Caco-2 (cell line): ENCODE measurements at regions not wholly inside any gene's neighbourhood (a gene's known extent, or its start where the extent isn't known, plus 50 kb on each side); places are given as distances from the start of the nearest gene placed in this dataset.

Source experiments
- BruUV-seq: library from RNA; stranded (reverse); fragments of 400-500 nt; replicated peaks from 2 replicates; lab custom pipeline; 2021; lab: Mats Ljungman, UMichigan
- CTCF ChIA-PET: fragments of 300-600 bp; sonication (Branson Sonifier 250); formaldehyde crosslinking; loops from one replicate; lab custom pipeline; 2022; ENCODE audit warnings: antibody characterized with exemption; lab: Charles Lee
- POLR2A ChIA-PET: fragments of 300-600 bp; sonication (Branson Sonifier 250); formaldehyde crosslinking; loops from one replicate; lab custom pipeline; 2022; ENCODE audit warnings: antibody characterized with exemption; lab: Charles Lee
- DNase-seq, 2 experiments: peaks; one replicate each; pipeline versions ENCODE4 v3.0.0 to v3.0.0-alpha.2; 2020 to 2022
- H3K27me3 ChIP-seq: replicated peaks from 2 replicates; pipeline ENCODE4 v1.6.0; 2011; ENCODE audit warnings: low read length; ENCODE audit not compliant: control insufficient read depth, insufficient read depth
- H3K36me3 ChIP-seq: 2 replicates; pipeline ENCODE4 v1.5.1; 2011; ENCODE audit warnings: low read length; ENCODE audit not compliant: control insufficient read depth, insufficient read depth
- H3K4me1 ChIP-seq: fragments of 250-450 bp; sonication (Bioruptor Pico); 2 replicates; pipeline ENCODE4 v1.5.1; 2020; ENCODE audit warnings: mild to moderate bottlenecking
- H3K4me3 ChIP-seq: 2 replicates; pipeline ENCODE4 v1.5.1; 2011; ENCODE audit warnings: low read depth, mild to moderate bottlenecking, control low read depth, low read length
- H3K9me3 ChIP-seq: fragments of 250-450 bp; sonication (Bioruptor Pico); 2 replicates; pipeline ENCODE4 v1.5.1; 2020; ENCODE audit warnings: mild to moderate bottlenecking, moderate library complexity
- H3K27ac Mint-ChIP-seq: one replicate; pipeline ENCODE4 v1.8.0; 2022; ENCODE audit warnings: mixed read lengths; ENCODE audit not compliant: unreplicated experiment
- H3K27me3 Mint-ChIP-seq: one replicate; pipeline ENCODE4 v1.8.0; 2022; ENCODE audit warnings: mixed read lengths; ENCODE audit not compliant: insufficient read depth, unreplicated experiment
- H3K36me3 Mint-ChIP-seq: one replicate; pipeline ENCODE4 v1.8.0; 2022; ENCODE audit warnings: mild to moderate bottlenecking, mixed read lengths; ENCODE audit not compliant: insufficient read depth, unreplicated experiment
- H3K4me1 Mint-ChIP-seq: one replicate; pipeline ENCODE4 v1.8.0; 2022; ENCODE audit warnings: low read depth, mixed read lengths; ENCODE audit not compliant: unreplicated experiment
- H3K4me3 Mint-ChIP-seq: one replicate; pipeline ENCODE4 v1.8.0; 2022; ENCODE audit warnings: mild to moderate bottlenecking, moderate library complexity, mixed read lengths; ENCODE audit not compliant: unreplicated experiment
- H3K9me3 Mint-ChIP-seq: one replicate; pipeline ENCODE4 v1.8.0; 2022; ENCODE audit warnings: mixed read lengths; ENCODE audit not compliant: unreplicated experiment
- intact Hi-C: fragments of 100-400 bp; cut with micrococcal nuclease; formaldehyde crosslinking; loops from one replicate; pipeline ENCODE4 v1.10.0; 2022; ENCODE audit not compliant: unreplicated experiment
- TF ChIP-seq, protein P1 (sequence below), 2 experiments: fragments of 200-600 bp in 1 of 2; IDR thresholded peaks; 1 replicate in 1 of 2; 2 replicates in 1 of 2; pipeline versions ENCODE4 v1.5.1 to v1.8.0; 2011 to 2022; ENCODE audit warnings: antibody characterized with exemption in 1 of 2, control low read depth in 1 of 2, inconsistent platforms in 1 of 2, low read depth in 1 of 2, low read length in 1 of 2, mild to moderate bottlenecking in 1 of 2, moderate library complexity in 1 of 2; ENCODE audit not compliant: insufficient read depth in 1 of 2, severe bottlenecking in 1 of 2, unreplicated experiment in 1 of 2

GRCh38 chr4:92090887-92091286, 212.9 kb upstream of the GRID2 start:
- CTCF ChIA-PET: no interaction called here
- no peak for DNase-seq
- no peaks in the 10 kb centered on the region for H3K4me1 Mint-ChIP-seq
- H3K4me3 ChIP-seq: no peak overlapping the region
- H3K27me3 ChIP-seq: no peaks in the 10 kb centered on the region
- H3K4me3 Mint-ChIP-seq: no peak overlapping the region
- no peaks in the 10 kb centered on the region for H3K9me3 ChIP-seq
- no peak overlapping the region for H3K27ac Mint-ChIP-seq
- intact Hi-C loops: no loop called here
- TF ChIP-seq, protein P1, sequence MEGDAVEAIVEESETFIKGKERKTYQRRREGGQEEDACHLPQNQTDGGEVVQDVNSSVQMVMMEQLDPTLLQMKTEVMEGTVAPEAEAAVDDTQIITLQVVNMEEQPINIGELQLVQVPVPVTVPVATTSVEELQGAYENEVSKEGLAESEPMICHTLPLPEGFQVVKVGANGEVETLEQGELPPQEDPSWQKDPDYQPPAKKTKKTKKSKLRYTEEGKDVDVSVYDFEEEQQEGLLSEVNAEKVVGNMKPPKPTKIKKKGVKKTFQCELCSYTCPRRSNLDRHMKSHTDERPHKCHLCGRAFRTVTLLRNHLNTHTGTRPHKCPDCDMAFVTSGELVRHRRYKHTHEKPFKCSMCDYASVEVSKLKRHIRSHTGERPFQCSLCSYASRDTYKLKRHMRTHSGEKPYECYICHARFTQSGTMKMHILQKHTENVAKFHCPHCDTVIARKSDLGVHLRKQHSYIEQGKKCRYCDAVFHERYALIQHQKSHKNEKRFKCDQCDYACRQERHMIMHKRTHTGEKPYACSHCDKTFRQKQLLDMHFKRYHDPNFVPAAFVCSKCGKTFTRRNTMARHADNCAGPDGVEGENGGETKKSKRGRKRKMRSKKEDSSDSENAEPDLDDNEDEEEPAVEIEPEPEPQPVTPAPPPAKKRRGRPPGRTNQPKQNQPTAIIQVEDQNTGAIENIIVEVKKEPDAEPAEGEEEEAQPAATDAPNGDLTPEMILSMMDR (IDR thresholded peaks at IDR 0.05; ENCODE audit: insufficient read depth in 1 of 2, low read depth in 1 of 2, low read length in 1 of 2, severe bottlenecking in 1 of 2, unreplicated experiment in 1 of 2): no peak
- no peaks in the 10 kb centered on the region for H3K4me1 ChIP-seq
- no peaks in the 10 kb centered on the region for H3K27me3 Mint-ChIP-seq
- peaks cover 11% of the 10 kb centered on the region for H3K9me3 Mint-ChIP-seq
- POLR2A ChIA-PET: no interaction called here
- H3K36me3 Mint-ChIP-seq: no peaks in the 10 kb centered on the region
- BruUV-seq: no TSS peak
- no peaks in the 10 kb centered on the region for H3K36me3 ChIP-seq

DNA sequence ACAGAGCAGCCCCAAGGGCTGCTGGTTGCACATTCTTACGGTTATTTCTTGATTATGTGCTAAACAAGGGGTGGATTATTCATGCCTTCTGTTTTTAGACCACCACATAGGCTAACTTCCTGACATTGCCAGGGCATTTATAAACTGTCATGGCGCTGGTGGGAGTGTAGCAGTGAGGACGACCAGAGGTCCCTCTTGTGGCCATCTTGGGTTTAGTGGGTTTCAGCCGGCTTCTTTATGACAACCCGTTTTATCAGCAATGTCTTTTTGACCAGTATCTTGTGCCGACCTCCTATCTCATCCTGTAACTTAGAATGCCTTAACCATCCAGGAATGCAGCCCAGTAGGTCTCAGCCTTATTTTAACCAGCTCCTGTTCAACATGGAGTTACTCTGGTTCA, 212.4 kb upstream of the GRID2 start:
- Histone ChIP-seq H3K9me3 (no peaks in the 10 kb centered on the region), H3K4me3 (no peak overlapping the region), H3K4me1 (no peaks in the 10 kb centered on the region), H3K36me3 (no peaks in the 10 kb centered on the region), H3K27me3 (no peaks in the 10 kb centered on the region)
- no peaks in the 10 kb centered on the region for H3K27me3 Mint-ChIP-seq
- peaks cover 11% of the 10 kb centered on the region for H3K9me3 Mint-ChIP-seq
- TF ChIP-seq, protein P1 (IDR thresholded peaks at IDR 0.05; ENCODE audit: insufficient read depth in 1 of 2, low read depth in 1 of 2, low read length in 1 of 2, severe bottlenecking in 1 of 2, unreplicated experiment in 1 of 2): no peak
- no peak overlapping the region for H3K27ac Mint-ChIP-seq
- BruUV-seq: no TSS peak
- ChIA-PET CTCF (no interaction called here), POLR2A (no interaction called here)
- H3K4me3 Mint-ChIP-seq: no peak overlapping the region
- intact Hi-C loops: no loop called here
- H3K36me3 Mint-ChIP-seq: no peaks in the 10 kb centered on the region
- H3K4me1 Mint-ChIP-seq: no peaks in the 10 kb centered on the region
- peak in 1 of 2 experiments; percentile 10 for DNase-seq

- ChIA-PET POLR2A (no interaction called here), CTCF (no interaction called here)
- Histone ChIP-seq H3K4me3 (no peak overlapping the region), H3K27me3 (no peaks in the 10 kb centered on the region), H3K36me3 (no peaks in the 10 kb centered on the region), H3K9me3 (no peaks in the 10 kb centered on the region), H3K4me1 (no peaks in the 10 kb centered on the region)
- H3K27me3 Mint-ChIP-seq: no peaks in the 10 kb centered on the region
- BruUV-seq: no TSS peak
- no peaks in the 10 kb centered on the region for H3K4me1 Mint-ChIP-seq
- TF ChIP-seq, protein P1 (IDR thresholded peaks at IDR 0.05; ENCODE audit: insufficient read depth in 1 of 2, low read depth in 1 of 2, low read length in 1 of 2, severe bottlenecking in 1 of 2, unreplicated experiment in 1 of 2): no peak
- H3K4me3 Mint-ChIP-seq: no peak overlapping the region
- no peaks in the 10 kb centered on the region for H3K9me3 Mint-ChIP-seq
- intact Hi-C loops: no loop called here
- H3K36me3 Mint-ChIP-seq: no peaks in the 10 kb centered on the region
- no peak for DNase-seq
- no peak overlapping the region for H3K27ac Mint-ChIP-seq
These were observed 203.9 kb upstream of the GRID2 start for GRCh38 chr4:92099861-92100260.
